Transverse colon (tissue), 4 donors: ENCODE measurements at regions not wholly inside any gene's neighbourhood (a gene's known extent, or its start where the extent isn't known, plus 50 kb on each side); places are given as distances from the start of the nearest gene placed in this dataset.

ENCODE experiments used
- DNase-seq: peaks from one replicate; pipeline ENCODE4 v3.0.0-alpha.2; 2019
- H3K27ac ChIP-seq, 4 donors: fragments of 200-600 bp; sonication (generic); 2 replicates each; pipeline ENCODE4 v1.5.1; 2016 to 2018; ENCODE audit warnings: inconsistent platforms in 4 of 4
- H3K27me3 ChIP-seq: fragments of 200-600 bp; sonication (generic); 2 replicates; pipeline ENCODE4 v1.5.1; 2017; ENCODE audit warnings: inconsistent platforms
- H3K36me3 ChIP-seq, 4 donors: fragments of 200-600 bp; sonication (generic); 2 replicates each; pipeline ENCODE4 v1.5.1; 2017 to 2019; ENCODE audit warnings: inconsistent platforms in 4 of 4
- H3K4me1 ChIP-seq, 4 donors: fragments of 200-600 bp; sonication (generic); 2 replicates each; pipeline ENCODE4 v1.5.1; 2017 to 2020; ENCODE audit warnings: inconsistent platforms in 4 of 4
- H3K4me3 ChIP-seq, 4 donors: fragments of 200-600 bp; sonication (generic); 1 replicate in 1 of 4; 2 replicates in 3 of 4; pipeline versions ENCODE4 v1.5.1 to v1.6.1; 2017 to 2019; ENCODE audit warnings: inconsistent platforms in 4 of 4
- H3K9me3 ChIP-seq, 2 donors: fragments of 200-600 bp; sonication (generic); 2 replicates each; pipeline ENCODE4 v1.5.1; 2017 to 2019; ENCODE audit warnings: inconsistent platforms in 2 of 2
- EP300 ChIP-seq: sonication (generic); formaldehyde crosslinking; IDR thresholded peaks from one replicate; pipeline ENCODE4 v1.6.1; 2017; ENCODE audit warnings: antibody characterized with exemption, low read depth
- POLR2A ChIP-seq: fragments of 450-650 bp; IDR thresholded peaks from one replicate; pipeline ENCODE4 v1.6.1; 2016; ENCODE audit warnings: antibody characterized with exemption, mild to moderate bottlenecking, moderate library complexity
- POLR2AphosphoS5 ChIP-seq, 3 donors: sonication (generic); formaldehyde crosslinking; IDR thresholded peaks; one replicate each; pipeline ENCODE4 v1.6.1; 2016; ENCODE audit warnings: antibody characterized with exemption in 3 of 3
- WGBS, 2 donors: methylation state at CpG; one replicate each; pipeline ENCODE4 v1.1.5; 2018; ENCODE audit warnings: low coverage in 1 of 2; 5-methylcytosine and 5-hydroxymethylcytosine counted together
- in situ Hi-C, 4 donors: fragments of 200-750 bp; cut with MboI; loops; one replicate each; pipeline versions ENCODE4 v1.15.0 to v1.15.1; 2017; ENCODE audit warnings: low sequenced_read_pairs in 3 of 4, low pct_ligation_motif_present in 1 of 4, low pct_unique_long_range_greater_than_20kb in 1 of 4
- intact Hi-C: fragments of 100-400 bp; cut with DNase I; formaldehyde crosslinking; loops from one replicate; pipeline ENCODE4 v1.15.1; 2023; ENCODE audit warnings: low total_unique reads
- small RNA-seq, 4 donors: library from RNA; depleted of rRNA; stranded (forward); fragments of <200 nt; gene quantifications; one replicate each; pipeline ENCODE3, GENCODE V24; 2016
- TF ChIP-seq, protein P1 (sequence below), 5 experiments: fragments of 200-600 bp in 3 of 5; fragments of 450-650 bp in 2 of 5; sonication (generic) in 3 of 5; IDR thresholded peaks; 1 replicate in 2 of 5; 2 replicates in 3 of 5; pipeline ENCODE4 v1.5.1; 2016 to 2017; ENCODE audit warnings: antibody characterized with exemption in 5 of 5, inconsistent platforms in 3 of 5, mild to moderate bottlenecking in 2 of 5, moderate library complexity in 1 of 5

DNA sequence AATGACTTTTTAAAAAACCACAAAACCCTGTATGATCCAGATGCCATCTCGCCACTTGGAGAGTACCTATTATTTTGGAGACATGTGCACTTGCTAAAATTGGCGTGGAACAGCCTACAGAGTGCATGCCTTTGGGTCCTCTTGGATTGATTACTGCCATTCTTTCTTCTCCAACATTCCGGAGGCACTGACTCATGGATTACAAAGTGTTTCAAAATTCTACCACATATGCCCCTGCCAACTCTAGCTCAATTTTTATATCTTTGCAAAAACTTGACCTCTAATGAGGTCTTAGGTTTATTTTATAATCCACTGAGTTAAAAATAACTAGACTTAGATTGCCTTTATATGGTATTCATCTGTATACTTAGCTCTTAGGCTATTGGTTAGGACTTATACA lies 55.8 kb upstream of the KIF5B start:
- H3K27me3 ChIP-seq: no peaks in the 10 kb centered on the region
- WGBS, 2 donors: 77 to 98% methylated on average over 3 of the region's 3 CpGs
- H3K36me3 ChIP-seq: no peaks in the 10 kb centered on the region
- TF ChIP-seq EP300: no peak
- no peak for TF ChIP-seq POLR2AphosphoS5 (IDR thresholded peaks at IDR 0.05)
- no peak for TF ChIP-seq POLR2A
- TF ChIP-seq, protein P1, sequence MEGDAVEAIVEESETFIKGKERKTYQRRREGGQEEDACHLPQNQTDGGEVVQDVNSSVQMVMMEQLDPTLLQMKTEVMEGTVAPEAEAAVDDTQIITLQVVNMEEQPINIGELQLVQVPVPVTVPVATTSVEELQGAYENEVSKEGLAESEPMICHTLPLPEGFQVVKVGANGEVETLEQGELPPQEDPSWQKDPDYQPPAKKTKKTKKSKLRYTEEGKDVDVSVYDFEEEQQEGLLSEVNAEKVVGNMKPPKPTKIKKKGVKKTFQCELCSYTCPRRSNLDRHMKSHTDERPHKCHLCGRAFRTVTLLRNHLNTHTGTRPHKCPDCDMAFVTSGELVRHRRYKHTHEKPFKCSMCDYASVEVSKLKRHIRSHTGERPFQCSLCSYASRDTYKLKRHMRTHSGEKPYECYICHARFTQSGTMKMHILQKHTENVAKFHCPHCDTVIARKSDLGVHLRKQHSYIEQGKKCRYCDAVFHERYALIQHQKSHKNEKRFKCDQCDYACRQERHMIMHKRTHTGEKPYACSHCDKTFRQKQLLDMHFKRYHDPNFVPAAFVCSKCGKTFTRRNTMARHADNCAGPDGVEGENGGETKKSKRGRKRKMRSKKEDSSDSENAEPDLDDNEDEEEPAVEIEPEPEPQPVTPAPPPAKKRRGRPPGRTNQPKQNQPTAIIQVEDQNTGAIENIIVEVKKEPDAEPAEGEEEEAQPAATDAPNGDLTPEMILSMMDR (IDR thresholded peaks at IDR 0.05): no peak
- intact Hi-C loops (no loop called here), in situ Hi-C loops (no loop called here)
- DNase-seq: no peak
- no peak overlapping the region for H3K4me3 ChIP-seq
- H3K4me1 ChIP-seq: peaks cover 0 to 6% (median 3%) of the 10 kb centered on the region in 4 donors
- no peaks in the 10 kb centered on the region for H3K9me3 ChIP-seq
- H3K27ac ChIP-seq: no peak overlapping the region

DNA sequence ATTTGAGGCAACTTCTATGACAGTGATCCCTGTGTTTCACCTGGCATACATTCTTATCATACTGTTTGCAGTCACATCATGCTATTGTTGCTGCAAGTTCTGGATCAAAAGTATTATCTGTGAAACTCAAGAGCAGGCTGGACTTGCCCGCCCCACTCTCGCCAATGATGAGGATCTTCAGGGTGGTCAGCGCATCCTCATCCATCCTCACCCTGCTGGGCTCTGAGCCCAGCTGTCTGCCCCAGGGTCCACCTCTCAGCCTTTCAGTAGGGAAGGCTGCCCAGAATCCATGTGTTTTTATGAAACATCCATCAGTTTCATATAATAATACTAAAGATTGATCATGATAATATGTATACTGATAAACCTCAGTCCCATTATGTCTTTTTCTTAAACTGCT lies 55.4 kb upstream of the KIF5B start:
- no peak for DNase-seq
- Histone ChIP-seq H3K27me3 (no peaks in the 10 kb centered on the region), H3K27ac (no peak overlapping the region), H3K4me1 (peaks cover 0 to 6% (median 3%) of the 10 kb centered on the region in 4 donors), H3K36me3 (no peaks in the 10 kb centered on the region), H3K9me3 (no peaks in the 10 kb centered on the region), H3K4me3 (no peak overlapping the region)
- TF ChIP-seq POLR2AphosphoS5 (IDR thresholded peaks at IDR 0.05) (no peak), EP300 (no peak), POLR2A (no peak)
- TF ChIP-seq, protein P1 (IDR thresholded peaks at IDR 0.05): no peak
- in situ Hi-C loops: no loop called here
- 90% methylated on average over 3 of the region's 3 CpGs; no CpG with 5 or more reads in 1 of the 2 donors for WGBS, 2 donors
- intact Hi-C loops: no loop called here

DNA sequence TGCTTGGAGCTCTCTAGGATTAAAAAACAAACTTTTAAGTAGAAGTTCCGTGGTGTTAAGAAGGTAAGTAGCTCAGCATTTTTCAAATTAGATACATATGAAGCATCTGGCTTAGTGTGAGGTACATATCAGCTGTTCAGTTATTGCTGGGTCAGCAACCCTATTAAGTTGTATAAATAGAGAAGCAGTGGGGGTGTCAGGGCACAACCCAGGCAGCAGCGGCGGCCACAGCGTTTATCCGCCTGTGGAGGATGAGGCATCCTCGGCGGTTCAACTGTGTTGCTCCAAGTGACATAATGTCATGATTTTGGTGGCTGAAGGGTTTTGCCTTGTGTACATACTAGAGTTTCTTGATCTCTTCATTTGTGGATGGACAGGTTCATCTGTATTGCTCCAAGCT lies 54.6 kb upstream of the KIF5B start:
- intact Hi-C loops (no loop called here), in situ Hi-C loops (no loop called here)
- Histone ChIP-seq H3K36me3 (no peaks in the 10 kb centered on the region), H3K27ac (no peak overlapping the region), H3K9me3 (no peaks in the 10 kb centered on the region), H3K4me1 (peaks cover 0 to 6% (median 3%) of the 10 kb centered on the region in 4 donors), H3K4me3 (no peak overlapping the region), H3K27me3 (no peaks in the 10 kb centered on the region)
- TF ChIP-seq POLR2AphosphoS5 (IDR thresholded peaks at IDR 0.05) (no peak), POLR2A (no peak), EP300 (no peak)
- TF ChIP-seq, protein P1 (IDR thresholded peaks at IDR 0.05): no peak
- DNase-seq: no peak
- WGBS, 2 donors: 94% methylated on average over 7 of the region's 7 CpGs; no CpG with 5 or more reads in 1 of the 2 donors

DNA sequence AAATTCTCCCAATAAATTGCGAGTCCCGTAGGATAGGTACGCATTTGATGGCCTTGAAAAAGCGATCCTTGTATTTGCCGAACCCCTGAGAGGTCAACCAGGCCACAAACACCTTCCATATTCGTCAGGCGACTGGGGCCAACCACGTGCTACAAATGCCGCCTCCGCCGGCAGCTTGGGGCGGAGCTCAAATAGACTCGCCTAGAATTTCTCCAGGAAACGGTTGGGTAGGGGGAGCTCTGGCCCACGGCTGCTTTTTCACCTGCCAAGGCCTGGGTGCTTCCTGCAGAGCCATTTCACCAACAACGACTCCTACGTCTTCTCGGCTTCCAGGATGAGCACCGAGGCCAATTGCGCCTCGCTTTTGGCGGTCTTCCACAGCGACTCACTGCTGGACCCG lies 53.4 kb upstream of the KIF5B start:
- intact Hi-C loops: no loop called here
- 92% methylated on average over 24 of the region's 24 CpGs; no CpG with 5 or more reads in 1 of the 2 donors for WGBS, 2 donors
- Histone ChIP-seq H3K36me3 (no peaks in the 10 kb centered on the region), H3K27ac (no peak overlapping the region), H3K27me3 (no peaks in the 10 kb centered on the region), H3K4me1 (peaks cover 0 to 13% (median 11%) of the 10 kb centered on the region in 4 donors), H3K9me3 (no peaks in the 10 kb centered on the region), H3K4me3 (no peak overlapping the region)
- no peak for DNase-seq
- TF ChIP-seq POLR2AphosphoS5 (IDR thresholded peaks at IDR 0.05) (no peak), EP300 (no peak), POLR2A (no peak)
- TF ChIP-seq, protein P1 (IDR thresholded peaks at IDR 0.05): no peak
- in situ Hi-C loops: no loop called here

Small RNAs in the stretch of these regions (small RNA-seq; reads per million reads assigned to genes)
- gene AL161932.1: 0 reads per million in 4 donors
- gene RNU7-22P: 0 reads per million in 4 donors
